Neural progenitor cell (in vitro differentiated cells): ENCODE measurements at regions not wholly inside any gene's neighbourhood (a gene's known extent, or its start where the extent isn't known, plus 50 kb on each side); places are given as distances from the start of the nearest gene placed in this dataset.
A peak's percentile ranks its signal among the peaks of the same experiment; 100 is the strongest.

ENCODE experiments used
- DNase-seq: peaks from one replicate; pipeline ENCODE4 v3.0.0-alpha.2; 2016; ENCODE audit warnings: low spot score
- H2AFZ ChIP-seq: fragments of 200-600 bp; sonication (generic); replicated peaks from 2 replicates; pipeline ENCODE4 v1.6.1; 2016; ENCODE audit warnings: antibody characterized with exemption
- H3F3A ChIP-seq: fragments of 200-600 bp; sonication (generic); 2 replicates; pipeline ENCODE4 v1.6.1; 2016; ENCODE audit warnings: antibody characterized with exemption, low read depth
- H3K27ac ChIP-seq: fragments of 200-600 bp; sonication (generic); 2 replicates; pipeline ENCODE4 v1.5.1; 2016; ENCODE audit warnings: mild to moderate bottlenecking
- H3K27me3 ChIP-seq: fragments of 200-600 bp; sonication (generic); 2 replicates; pipeline ENCODE4 v1.6.1; 2016; ENCODE audit warnings: mild to moderate bottlenecking, moderate library complexity
- H3K36me3 ChIP-seq: fragments of 200-600 bp; sonication (generic); 2 replicates; pipeline ENCODE4 v1.5.1; 2016
- H3K4me1 ChIP-seq: fragments of 200-600 bp; sonication (generic); 2 replicates; pipeline ENCODE4 v1.6.1; 2016; ENCODE audit warnings: mixed run types
- H3K4me2 ChIP-seq: fragments of 200-600 bp; sonication (generic); 2 replicates; pipeline ENCODE4 v1.6.1; 2016
- H3K4me3 ChIP-seq: fragments of 200-600 bp; sonication (generic); 2 replicates; pipeline ENCODE4 v1.5.1; 2016
- H3K79me2 ChIP-seq: fragments of 200-600 bp; sonication (generic); 2 replicates; pipeline ENCODE4 v1.6.1; 2016; ENCODE audit warnings: low read depth
- H3K9ac ChIP-seq: fragments of 200-600 bp; sonication (generic); 2 replicates; pipeline ENCODE4 v1.6.1; 2016
- H3K9me3 ChIP-seq: fragments of 200-600 bp; sonication (generic); 2 replicates; pipeline ENCODE4 v1.5.1; 2016; ENCODE audit warnings: low read depth
- H4K20me1 ChIP-seq: fragments of 200-600 bp; sonication (generic); 2 replicates; pipeline ENCODE4 v1.6.1; 2016; ENCODE audit warnings: low read depth
- H3K27ac Mint-ChIP-seq: 3 replicates; pipeline ENCODE4 v1.8.0; 2021; ENCODE audit warnings: mixed read lengths
- H3K27me3 Mint-ChIP-seq: 2 replicates; pipeline ENCODE4 v1.8.0; 2022; ENCODE audit warnings: low read depth, mild to moderate bottlenecking, inconsistent platforms, moderate library complexity, mixed read lengths; ENCODE audit not compliant: insufficient read depth
- H3K36me3 Mint-ChIP-seq: 3 replicates; pipeline ENCODE4 v1.8.0; 2021; ENCODE audit warnings: mixed read lengths
- H3K4me1 Mint-ChIP-seq: 3 replicates; pipeline ENCODE4 v1.8.0; 2021; ENCODE audit warnings: mixed read lengths
- H3K4me3 Mint-ChIP-seq: 3 replicates; pipeline ENCODE4 v1.8.0; 2021; ENCODE audit warnings: mild to moderate bottlenecking, moderate library complexity, mixed read lengths
- H3K9me3 Mint-ChIP-seq: 3 replicates; pipeline ENCODE4 v1.8.0; 2020; ENCODE audit warnings: mixed read lengths
- EZH2 ChIP-seq: fragments of 200-600 bp; sonication (generic); IDR thresholded peaks from 2 replicates; pipeline ENCODE4 v1.6.1; 2017; ENCODE audit warnings: antibody characterized with exemption, mild to moderate bottlenecking, moderate library complexity
- EZH2phosphoT487 ChIP-seq: fragments of 200-600 bp; sonication (generic); IDR thresholded peaks from 2 replicates; pipeline ENCODE4 v1.6.1; 2017; ENCODE audit warnings: antibody characterized with exemption
- TF ChIP-seq, protein P1 (sequence below): fragments of 200-600 bp; sonication (generic); IDR thresholded peaks from 2 replicates; pipeline ENCODE4 v1.5.1; 2017; ENCODE audit warnings: antibody characterized with exemption, mild to moderate bottlenecking

- H4K20me1 ChIP-seq = no peaks in the 10 kb centered on the region
- Mint-ChIP-seq H3K27me3 (peaks cover 10% of the 10 kb centered on the region), H3K36me3 (no peaks in the 10 kb centered on the region), H3K27ac (no peak overlapping the region), H3K9me3 (no peaks in the 10 kb centered on the region), H3K4me3 (no peak overlapping the region), H3K4me1 (peaks cover 20% of the 10 kb centered on the region)
- DNase-seq = no peak
- H3K79me2 ChIP-seq = no peaks in the 10 kb centered on the region
- no peaks in the 10 kb centered on the region for H3K36me3 ChIP-seq
- peaks cover 7% of the 10 kb centered on the region for H3F3A ChIP-seq
- no peaks in the 10 kb centered on the region for H3K9me3 ChIP-seq
- H3K9ac ChIP-seq = no peak overlapping the region
- H3K4me3 ChIP-seq = no peak overlapping the region
- no peak overlapping the region for H3K4me2 ChIP-seq
- no peaks in the 10 kb centered on the region for H3K27me3 ChIP-seq
- H2AFZ ChIP-seq = no peak overlapping the region
- no peak overlapping the region for H3K27ac ChIP-seq
- H3K4me1 ChIP-seq = peaks cover 12% of the 10 kb centered on the region
- TF ChIP-seq EZH2phosphoT487 (no peak), EZH2 (no peak)
- TF ChIP-seq, protein P1, sequence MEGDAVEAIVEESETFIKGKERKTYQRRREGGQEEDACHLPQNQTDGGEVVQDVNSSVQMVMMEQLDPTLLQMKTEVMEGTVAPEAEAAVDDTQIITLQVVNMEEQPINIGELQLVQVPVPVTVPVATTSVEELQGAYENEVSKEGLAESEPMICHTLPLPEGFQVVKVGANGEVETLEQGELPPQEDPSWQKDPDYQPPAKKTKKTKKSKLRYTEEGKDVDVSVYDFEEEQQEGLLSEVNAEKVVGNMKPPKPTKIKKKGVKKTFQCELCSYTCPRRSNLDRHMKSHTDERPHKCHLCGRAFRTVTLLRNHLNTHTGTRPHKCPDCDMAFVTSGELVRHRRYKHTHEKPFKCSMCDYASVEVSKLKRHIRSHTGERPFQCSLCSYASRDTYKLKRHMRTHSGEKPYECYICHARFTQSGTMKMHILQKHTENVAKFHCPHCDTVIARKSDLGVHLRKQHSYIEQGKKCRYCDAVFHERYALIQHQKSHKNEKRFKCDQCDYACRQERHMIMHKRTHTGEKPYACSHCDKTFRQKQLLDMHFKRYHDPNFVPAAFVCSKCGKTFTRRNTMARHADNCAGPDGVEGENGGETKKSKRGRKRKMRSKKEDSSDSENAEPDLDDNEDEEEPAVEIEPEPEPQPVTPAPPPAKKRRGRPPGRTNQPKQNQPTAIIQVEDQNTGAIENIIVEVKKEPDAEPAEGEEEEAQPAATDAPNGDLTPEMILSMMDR = no peak
These were observed 167.5 kb upstream of the TOPAZ1 start for GRCh38 chr3:44074181-44074580.

DNA sequence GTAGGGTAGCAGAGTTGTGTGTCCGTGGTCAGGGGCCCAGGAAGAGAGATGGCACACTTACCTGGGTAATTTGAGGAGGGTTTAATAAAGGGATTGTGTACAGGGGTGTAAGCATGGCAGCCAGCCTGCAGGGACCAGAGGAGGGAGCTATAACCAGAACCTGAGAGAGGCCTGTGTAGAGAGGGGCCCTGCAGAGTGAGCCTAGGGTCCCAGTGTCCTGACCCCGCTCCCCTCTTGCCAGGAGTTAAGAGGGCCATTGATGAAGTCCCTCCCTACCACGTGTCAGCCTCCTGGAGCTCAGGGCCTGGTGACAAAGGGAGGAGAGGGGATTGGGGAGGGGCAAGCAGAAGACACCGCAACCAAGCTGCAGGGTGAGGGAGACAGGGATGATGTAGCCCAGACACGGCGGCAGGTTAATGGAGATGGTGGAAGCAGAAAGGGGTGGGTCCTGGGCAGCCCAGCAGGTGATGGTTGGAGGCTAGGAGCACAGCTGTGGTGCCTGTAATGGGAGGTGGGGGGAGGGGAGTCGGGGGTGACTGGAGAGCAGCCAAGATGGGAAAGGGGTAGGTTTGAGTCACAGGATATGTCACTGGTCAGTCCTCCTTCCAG is 165.4 kb upstream of the TOPAZ1 start:
- no peak overlapping the region for H3K4me3 ChIP-seq
- peaks cover 7% of the 10 kb centered on the region for H3F3A ChIP-seq
- peaks cover 8% of the 10 kb centered on the region for H3K27me3 Mint-ChIP-seq
- TF ChIP-seq EZH2phosphoT487 = no peak
- TF ChIP-seq EZH2 = no peak
- TF ChIP-seq, protein P1 = no peak
- H2AFZ ChIP-seq = peak overlapping the region; percentile 42
- H3K27ac Mint-ChIP-seq = no peak overlapping the region
- H3K36me3 Mint-ChIP-seq = no peaks in the 10 kb centered on the region
- no peak overlapping the region for H3K4me3 Mint-ChIP-seq
- H3K4me1 Mint-ChIP-seq = peaks cover 21% of the 10 kb centered on the region
- no peaks in the 10 kb centered on the region for H3K9me3 ChIP-seq
- peaks cover 12% of the 10 kb centered on the region for H3K4me1 ChIP-seq
- H4K20me1 ChIP-seq = no peaks in the 10 kb centered on the region
- no peaks in the 10 kb centered on the region for H3K9me3 Mint-ChIP-seq
- no peaks in the 10 kb centered on the region for H3K27me3 ChIP-seq
- no peaks in the 10 kb centered on the region for H3K36me3 ChIP-seq
- DNase-seq = no peak
- H3K9ac ChIP-seq = no peak overlapping the region
- no peaks in the 10 kb centered on the region for H3K79me2 ChIP-seq
- peak overlapping the region; percentile 16 for H3K4me2 ChIP-seq
- no peak overlapping the region for H3K27ac ChIP-seq

DNA sequence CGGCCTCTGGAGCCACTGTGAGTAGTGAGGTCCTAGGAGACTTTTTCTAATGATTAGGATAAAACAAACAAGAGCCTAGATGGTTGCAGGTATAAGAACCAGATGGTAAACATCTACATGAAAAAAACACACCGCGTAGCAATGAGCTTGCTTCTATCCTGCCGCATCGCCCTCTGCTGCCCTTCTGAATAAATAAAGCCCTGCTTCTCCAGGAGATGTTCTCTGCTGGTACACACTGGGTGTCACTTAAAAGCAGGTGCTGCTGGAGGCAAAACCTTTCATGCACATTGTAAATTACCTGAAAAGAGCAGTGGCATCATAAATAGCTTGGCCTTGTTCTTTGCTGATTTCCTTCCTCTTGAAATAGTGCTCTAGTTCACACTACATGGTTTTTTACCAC is 164.4 kb upstream of the TOPAZ1 start:
- no peak overlapping the region for H3K27ac Mint-ChIP-seq
- Histone ChIP-seq H3K36me3 (no peaks in the 10 kb centered on the region), H4K20me1 (no peaks in the 10 kb centered on the region), H3K4me1 (peaks cover 12% of the 10 kb centered on the region), H3K27me3 (no peaks in the 10 kb centered on the region), H3K79me2 (no peaks in the 10 kb centered on the region), H2AFZ (peak overlapping the region; percentile 52), H3K4me3 (no peak overlapping the region), H3K27ac (no peak overlapping the region), H3F3A (peaks cover 7% of the 10 kb centered on the region), H3K9me3 (no peaks in the 10 kb centered on the region), H3K4me2 (peak overlapping the region; percentile 16), H3K9ac (no peak overlapping the region)
- TF ChIP-seq EZH2phosphoT487 = no peak
- TF ChIP-seq, protein P1 = peak; percentile 28
- peak; percentile 28 for DNase-seq
- H3K9me3 Mint-ChIP-seq = no peaks in the 10 kb centered on the region
- H3K4me1 Mint-ChIP-seq = peaks cover 21% of the 10 kb centered on the region
- no peaks in the 10 kb centered on the region for H3K36me3 Mint-ChIP-seq
- peaks cover 12% of the 10 kb centered on the region for H3K27me3 Mint-ChIP-seq
- no peak overlapping the region for H3K4me3 Mint-ChIP-seq
